ENCODE measurements at regions not wholly inside any gene's neighbourhood (a gene's known extent, or its start where the extent isn't known, plus 50 kb on each side); places are given as distances from the start of the nearest gene placed in this dataset.
"Not testable (repeated sequence)": the region's sequence is repeated elsewhere in the genome, so short reads cannot be mapped to it uniquely, and the experiment has no call there.

DNA sequence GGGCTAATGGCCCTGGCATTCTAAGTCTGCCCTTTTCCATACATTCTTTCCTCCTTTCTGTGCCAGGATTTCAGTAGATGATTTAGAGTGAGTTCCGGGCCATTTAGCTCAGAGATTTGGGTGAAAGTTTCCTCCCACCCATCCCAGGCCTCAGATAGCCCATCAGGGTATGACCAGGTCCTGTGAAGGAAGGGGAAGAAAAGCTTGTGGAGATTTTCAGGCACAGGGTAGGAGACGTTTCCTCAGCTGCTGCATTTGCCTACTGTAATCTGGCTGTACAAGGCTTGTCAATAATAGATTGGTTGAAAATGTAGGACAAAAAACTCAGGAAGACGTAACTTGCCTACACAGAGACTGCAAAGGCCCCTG is 63.2 kb upstream of the BCL6 start:
- ATAC-seq (replicated peaks; ENCODE audit: extremely low read depth, poor library complexity, severe bottlenecking) (no peak), DNase-seq (ENCODE audit: low spot score in 2 of 2) (no peak)
- no peaks in the 10 kb centered on the region for H3K9me3 Mint-ChIP-seq
- no peaks in the 10 kb centered on the region for H3K27me3 Mint-ChIP-seq
- H3K4me3 Mint-ChIP-seq: no peak overlapping the region
- no peak overlapping the region for H3K27ac Mint-ChIP-seq (ENCODE audit: low read depth)
- H3K36me3 Mint-ChIP-seq (ENCODE audit: insufficient read depth): no peaks in the 10 kb centered on the region
- no peaks in the 10 kb centered on the region for H3K4me1 Mint-ChIP-seq

- no peaks in the 10 kb centered on the region for H3K9me3 Mint-ChIP-seq
- H3K36me3 Mint-ChIP-seq (ENCODE audit: insufficient read depth): no peaks in the 10 kb centered on the region
- no peak overlapping the region for H3K27ac Mint-ChIP-seq (ENCODE audit: low read depth)
- DNase-seq (ENCODE audit: low spot score in 2 of 2) (no peak), ATAC-seq (replicated peaks; ENCODE audit: extremely low read depth, poor library complexity, severe bottlenecking) (no peak)
- H3K27me3 Mint-ChIP-seq: no peaks in the 10 kb centered on the region
- H3K4me1 Mint-ChIP-seq: no peaks in the 10 kb centered on the region
- no peak overlapping the region for H3K4me3 Mint-ChIP-seq
Observed at GRCh38 chr3:187809612-187809991, 64.3 kb upstream of the BCL6 start.

DNA sequence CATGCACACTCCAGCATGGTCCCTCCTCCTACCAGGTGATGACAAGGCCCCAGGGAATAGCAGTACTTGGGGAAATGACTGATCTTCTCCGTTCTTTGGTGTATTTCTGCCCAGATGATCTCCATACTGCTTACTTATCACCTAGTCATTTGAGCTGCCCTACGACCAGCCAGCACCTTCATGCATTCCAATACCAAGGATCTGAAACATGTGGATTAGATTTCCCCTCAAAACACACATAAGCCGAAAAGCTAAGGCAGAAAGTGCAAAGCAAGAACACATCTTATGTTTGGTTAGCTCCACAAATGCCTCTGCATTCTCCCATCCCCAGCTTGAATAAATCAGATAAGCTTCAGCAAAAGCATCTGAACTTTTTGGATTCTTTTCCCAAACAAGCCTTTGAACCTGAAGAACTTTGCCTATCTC is 64.8 kb upstream of the BCL6 start:
- Mint-ChIP-seq H3K4me3 (no peak overlapping the region), H3K4me1 (no peaks in the 10 kb centered on the region), H3K27ac (ENCODE audit: low read depth) (no peak overlapping the region), H3K27me3 (no peaks in the 10 kb centered on the region), H3K9me3 (no peaks in the 10 kb centered on the region), H3K36me3 (ENCODE audit: insufficient read depth) (no peaks in the 10 kb centered on the region)
- no peak for DNase-seq (ENCODE audit: low spot score in 2 of 2)
- ATAC-seq (replicated peaks; ENCODE audit: extremely low read depth, poor library complexity, severe bottlenecking): no peak

GRCh38 chr3:187811585-187812250 is 66.5 kb upstream of the BCL6 start:
- ATAC-seq (replicated peaks; ENCODE audit: extremely low read depth, poor library complexity, severe bottlenecking) (no peak), DNase-seq (ENCODE audit: low spot score in 2 of 2) (no peak)
- H3K4me3 Mint-ChIP-seq: no peak overlapping the region
- H3K27me3 Mint-ChIP-seq: no peaks in the 10 kb centered on the region
- H3K4me1 Mint-ChIP-seq: no peaks in the 10 kb centered on the region
- H3K27ac Mint-ChIP-seq (ENCODE audit: low read depth): no peak overlapping the region
- H3K36me3 Mint-ChIP-seq (ENCODE audit: insufficient read depth): no peaks in the 10 kb centered on the region
- no peaks in the 10 kb centered on the region for H3K9me3 Mint-ChIP-seq

- Mint-ChIP-seq H3K4me1 (no peaks in the 10 kb centered on the region), H3K27ac (ENCODE audit: low read depth) (no peak overlapping the region), H3K9me3 (no peaks in the 10 kb centered on the region), H3K4me3 (no peak overlapping the region), H3K36me3 (ENCODE audit: insufficient read depth) (no peaks in the 10 kb centered on the region), H3K27me3 (no peaks in the 10 kb centered on the region)
- ATAC-seq (replicated peaks; ENCODE audit: extremely low read depth, poor library complexity, severe bottlenecking): no peak
- DNase-seq (ENCODE audit: low spot score in 2 of 2): no peak
Observed at GRCh38 chr3:187812496-187812895, 67.2 kb upstream of the BCL6 start.

- Mint-ChIP-seq H3K9me3 (no peaks in the 10 kb centered on the region), H3K4me1 (no peaks in the 10 kb centered on the region)
- ATAC-seq (replicated peaks; ENCODE audit: extremely low read depth, poor library complexity, severe bottlenecking): no peak
Observed at GRCh38 chr3:187813198-187813597, 67.9 kb upstream of the BCL6 start.

GRCh38 chr3:187817766-187818165 is 72.5 kb upstream of the BCL6 start:
- ATAC-seq (replicated peaks; ENCODE audit: extremely low read depth, poor library complexity, severe bottlenecking); DNase-seq (ENCODE audit: low spot score in 2 of 2); H3K36me3 Mint-ChIP-seq (ENCODE audit: insufficient read depth); H3K9me3 Mint-ChIP-seq; H3K27me3 Mint-ChIP-seq; H3K4me3 Mint-ChIP-seq; H3K27ac Mint-ChIP-seq (ENCODE audit: low read depth): not testable (repeated sequence)
- peaks cover 18% of the 10 kb centered on the region for H3K4me1 Mint-ChIP-seq

More at GRCh38 chr3:187813198-187813597, 67.9 kb upstream of the BCL6 start:
- Mint-ChIP-seq H3K27ac (ENCODE audit: low read depth) (no peak overlapping the region), H3K4me3 (no peak overlapping the region), H3K36me3 (ENCODE audit: insufficient read depth) (no peaks in the 10 kb centered on the region), H3K27me3 (no peaks in the 10 kb centered on the region)
- no peak for DNase-seq (ENCODE audit: low spot score in 2 of 2)

- Mint-ChIP-seq H3K27ac (ENCODE audit: low read depth) (peak overlapping the region; percentile 56), H3K4me3 (no peak overlapping the region)
- no peak for ATAC-seq (replicated peaks; ENCODE audit: extremely low read depth, poor library complexity, severe bottlenecking)
Observed at GRCh38 chr3:187821616-187822317, 76.5 kb upstream of the BCL6 start.

DNA sequence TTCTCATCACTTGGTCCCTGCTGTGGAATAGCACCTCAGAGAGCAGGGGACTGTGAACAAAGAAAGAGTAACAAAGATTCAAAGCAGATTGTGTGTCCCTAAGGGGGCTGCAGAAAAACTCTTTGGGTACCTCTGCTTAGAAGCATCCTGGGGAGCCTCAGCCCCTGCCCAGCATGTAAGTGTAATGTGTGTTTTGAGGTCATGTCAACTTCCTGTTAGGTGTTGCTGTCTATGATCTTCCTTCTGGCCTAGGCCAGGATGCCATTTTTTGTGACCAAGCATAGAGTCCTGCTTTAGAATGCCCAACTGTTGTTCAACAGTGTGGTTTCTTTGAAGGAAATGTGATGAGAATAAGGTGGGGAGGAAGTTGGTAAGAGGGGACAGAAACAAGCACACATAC is 77.1 kb upstream of the BCL6 start:
- DNase-seq (ENCODE audit: low spot score in 2 of 2): no peak
- H3K4me3 Mint-ChIP-seq: no peak overlapping the region
- H3K9me3 Mint-ChIP-seq: peaks cover 7% of the 10 kb centered on the region
- peak overlapping the region; percentile 56 for H3K27ac Mint-ChIP-seq (ENCODE audit: low read depth)
- peaks cover 6% of the 10 kb centered on the region for H3K36me3 Mint-ChIP-seq (ENCODE audit: insufficient read depth)
- H3K4me1 Mint-ChIP-seq: peaks cover 25% of the 10 kb centered on the region
- no peaks in the 10 kb centered on the region for H3K27me3 Mint-ChIP-seq
- peak; percentile 82 for ATAC-seq (replicated peaks; ENCODE audit: extremely low read depth, poor library complexity, severe bottlenecking)

More at GRCh38 chr3:187821616-187822317, 76.5 kb upstream of the BCL6 start:
- H3K27me3 Mint-ChIP-seq: no peaks in the 10 kb centered on the region
- peaks cover 25% of the 10 kb centered on the region for H3K4me1 Mint-ChIP-seq
- DNase-seq (ENCODE audit: low spot score in 2 of 2): no peak
- peaks cover 7% of the 10 kb centered on the region for H3K9me3 Mint-ChIP-seq
- H3K36me3 Mint-ChIP-seq (ENCODE audit: insufficient read depth): peaks cover 6% of the 10 kb centered on the region

- no peak for DNase-seq (ENCODE audit: low spot score in 2 of 2)
- no peak overlapping the region for H3K4me3 Mint-ChIP-seq
- no peaks in the 10 kb centered on the region for H3K27me3 Mint-ChIP-seq
- peaks cover 30% of the 10 kb centered on the region for H3K4me1 Mint-ChIP-seq
- no peak for ATAC-seq (replicated peaks; ENCODE audit: extremely low read depth, poor library complexity, severe bottlenecking)
- H3K9me3 Mint-ChIP-seq: peaks cover 7% of the 10 kb centered on the region
- peaks cover 6% of the 10 kb centered on the region for H3K36me3 Mint-ChIP-seq (ENCODE audit: insufficient read depth)
- H3K27ac Mint-ChIP-seq (ENCODE audit: low read depth): no peak overlapping the region
Observed at GRCh38 chr3:187823746-187824145, 78.5 kb upstream of the BCL6 start.

GRCh38 chr3:187827723-187828122 is 82.5 kb upstream of the BCL6 start:
- H3K4me3 Mint-ChIP-seq: no peak overlapping the region
- H3K27me3 Mint-ChIP-seq: no peaks in the 10 kb centered on the region
- no peak overlapping the region for H3K27ac Mint-ChIP-seq (ENCODE audit: low read depth)
- no peak for ATAC-seq (replicated peaks; ENCODE audit: extremely low read depth, poor library complexity, severe bottlenecking)
- H3K4me1 Mint-ChIP-seq: peaks cover 26% of the 10 kb centered on the region
- H3K36me3 Mint-ChIP-seq (ENCODE audit: insufficient read depth): peaks cover 2% of the 10 kb centered on the region
- H3K9me3 Mint-ChIP-seq: peaks cover 5% of the 10 kb centered on the region
- no peak for DNase-seq (ENCODE audit: low spot score in 2 of 2)

GRCh38 chr3:187828579-187829452 is 83.5 kb upstream of the BCL6 start:
- Mint-ChIP-seq H3K27ac (ENCODE audit: low read depth) (peak overlapping the region; percentile 22), H3K27me3 (no peaks in the 10 kb centered on the region), H3K4me1 (peaks cover 19% of the 10 kb centered on the region), H3K4me3 (no peak overlapping the region), H3K9me3 (no peaks in the 10 kb centered on the region), H3K36me3 (ENCODE audit: insufficient read depth) (peaks cover 2% of the 10 kb centered on the region)
- peak; percentile 73 for ATAC-seq (replicated peaks; ENCODE audit: extremely low read depth, poor library complexity, severe bottlenecking)
- no peak for DNase-seq (ENCODE audit: low spot score in 2 of 2)

Data from central memory CD8-positive, alpha-beta T cell (primary cell).